GM12878 (cell line): ENCODE measurements at regions not wholly inside any gene's neighbourhood (a gene's known extent, or its start where the extent isn't known, plus 50 kb on each side); places are given as distances from the start of the nearest gene placed in this dataset.

ENCODE experiments used
- ATAC-seq: fragments of 200-7000 bp; cut with Tn5 transposase; 3 replicates; pipeline ENCODE4 v1.9.1; 2020; ENCODE audit warnings: mild to moderate bottlenecking, moderate library complexity
- BruUV-seq: library from RNA; stranded (reverse); fragments of 400-500 nt; replicated peaks from 2 replicates; lab custom pipeline; 2021; lab: Mats Ljungman, UMichigan
- CTCF ChIA-PET: fragments of 300-600 bp; sonication (Branson Sonifier 250); formaldehyde crosslinking; extraction: SDS; loops from one replicate; lab custom pipeline; 2021; ENCODE audit warnings: inconsistent platforms; lab: Yijun Ruan, JAX
- POLR2A ChIA-PET: fragments of 350-600 bp; formaldehyde crosslinking; extraction: SDS; loops from one replicate; lab custom pipeline; 2021; ENCODE audit warnings: inconsistent platforms; lab: Charles Lee
- RAD21 ChIA-PET: fragments of 300-600 bp; sonication (Branson Sonifier 250); formaldehyde crosslinking; loops from one replicate; lab custom pipeline; 2023; ENCODE audit warnings: antibody characterized with exemption; ENCODE audit not compliant: unreplicated experiment; lab: Charles Lee
- SMC1A ChIA-PET: fragments of 300-600 bp; sonication (Branson Sonifier 250); formaldehyde crosslinking; loops from one replicate; lab custom pipeline; 2023; ENCODE audit not compliant: unreplicated experiment, uncharacterized antibody; lab: Charles Lee
- DNase-seq: peaks from one replicate; pipeline ENCODE4 v3.0.0-alpha.2; 2011; ENCODE audit warnings: low read depth, low spot score
- FAIRE-seq: peaks from 3 replicates; lab custom pipeline; 2011; peaks lifted over from hg19 to GRCh38; lab: Jason Lieb, UNC
- H2AFZ ChIP-seq: 2 replicates; pipeline ENCODE4 v1.6.0; 2011; ENCODE audit warnings: low read depth, low read length, control low read depth; ENCODE audit not compliant: control insufficient read depth
- H3K27ac ChIP-seq: 2 replicates; pipeline ENCODE4 v1.5.1; 2011; ENCODE audit warnings: control low read depth; ENCODE audit not compliant: control insufficient read depth, insufficient read depth
- H3K27me3 ChIP-seq, 2 experiments: replicated peaks in 1 of 2; 2 replicates each; pipeline versions ENCODE4 v1.6.0 to v1.6.1; 2011; ENCODE audit warnings: low read length in 1 of 2; ENCODE audit not compliant: control insufficient read depth in 2 of 2, insufficient read depth in 2 of 2
- H3K36me3 ChIP-seq, 2 experiments: 2 replicates each; pipeline ENCODE4 v1.5.1; 2011; ENCODE audit warnings: low read length in 1 of 2; ENCODE audit not compliant: control insufficient read depth in 2 of 2, insufficient read depth in 2 of 2
- H3K4me1 ChIP-seq: 2 replicates; pipeline ENCODE4 v1.6.1; 2011; ENCODE audit warnings: mild to moderate bottlenecking, low read length, moderate library complexity, mixed read lengths; ENCODE audit not compliant: control insufficient read depth, insufficient read depth
- H3K4me2 ChIP-seq: 2 replicates; pipeline ENCODE4 v1.6.0; 2011; ENCODE audit warnings: control low read depth; ENCODE audit not compliant: control insufficient read depth, insufficient read depth
- H3K4me3 ChIP-seq: fragments of 200-600 bp; sonication (generic); 2 replicates; pipeline ENCODE4 v1.5.1; 2016
- H3K79me2 ChIP-seq: 2 replicates; pipeline ENCODE4 v1.6.0; 2011; ENCODE audit warnings: low read length; ENCODE audit not compliant: control insufficient read depth, insufficient read depth
- H3K9ac ChIP-seq: 2 replicates; pipeline ENCODE4 v1.8.0; 2011; ENCODE audit warnings: low read length, control low read depth, mixed read lengths; ENCODE audit not compliant: control insufficient read depth, insufficient read depth
- H3K9me3 ChIP-seq: replicated peaks from 3 replicates; pipeline ENCODE4 v1.5.1; 2011; ENCODE audit warnings: mild to moderate bottlenecking, low read length; ENCODE audit not compliant: control insufficient read depth, insufficient read depth
- H4K20me1 ChIP-seq: 2 replicates; pipeline ENCODE4 v1.6.0; 2011; ENCODE audit not compliant: control insufficient read depth, insufficient read depth
- CHD2 ChIP-seq: IDR thresholded peaks from 2 replicates; pipeline ENCODE4 v1.6.1; 2011; ENCODE audit warnings: low read depth, low read length, improper control_type of control experiment, borderline replicate concordance
- CREB1 ChIP-seq: IDR thresholded peaks from 2 replicates; pipeline ENCODE4 v1.6.1; 2012; ENCODE audit warnings: low read depth, mild to moderate bottlenecking, inconsistent platforms
- FOXM1 ChIP-seq: IDR thresholded peaks from 2 replicates; pipeline ENCODE4 v1.6.1; 2012; ENCODE audit warnings: low read depth, mild to moderate bottlenecking, inconsistent platforms, low read length, moderate library complexity
- HDAC2 ChIP-seq: fragments of 200-600 bp; sonication (generic); IDR thresholded peaks from 2 replicates; pipeline ENCODE4 v1.6.1; 2017
- RB1 ChIP-seq: fragments of 450-650 bp; formaldehyde crosslinking; IDR thresholded peaks from 2 replicates; pipeline ENCODE4 v1.6.1; 2017; ENCODE audit warnings: mild to moderate bottlenecking, borderline replicate concordance
- RUNX3 ChIP-seq: IDR thresholded peaks from 2 replicates; pipeline ENCODE4 v1.6.1; 2012; ENCODE audit warnings: low read length, inconsistent platforms
- SIN3A ChIP-seq: IDR thresholded peaks from 2 replicates; pipeline ENCODE4 v1.6.1; 2012; ENCODE audit warnings: low read depth, low read length, improper control_type of control experiment
- SPI1 ChIP-seq: IDR thresholded peaks from 2 replicates; pipeline ENCODE4 v1.6.1; 2011; ENCODE audit warnings: low read depth, mild to moderate bottlenecking, low read length, moderate library complexity, borderline replicate concordance; ENCODE audit not compliant: insufficient read depth
- STAT3 ChIP-seq: IDR thresholded peaks from 2 replicates; pipeline ENCODE4 v1.6.1; 2011; ENCODE audit warnings: low read depth, low read length, improper control_type of control experiment
- TCF12 ChIP-seq: IDR thresholded peaks from 2 replicates; pipeline ENCODE4 v1.6.1; 2011; ENCODE audit warnings: low read depth, mild to moderate bottlenecking, low read length
- TCF7 ChIP-seq: IDR thresholded peaks from 2 replicates; pipeline ENCODE4 v1.6.1; 2014; ENCODE audit warnings: antibody characterized with exemption, borderline replicate concordance
- ZNF217 ChIP-seq: fragments of 450-650 bp; IDR thresholded peaks from 2 replicates; pipeline ENCODE4 v1.6.1; 2017; ENCODE audit warnings: antibody characterized with exemption, mild to moderate bottlenecking
- ZNF24 ChIP-seq: fragments of 450-650 bp; IDR thresholded peaks from 2 replicates; pipeline ENCODE4 v1.6.1; 2017; ENCODE audit warnings: antibody characterized with exemption, mild to moderate bottlenecking
- ZNF622 ChIP-seq: fragments of 450-650 bp; IDR thresholded peaks from 2 replicates; pipeline ENCODE4 v1.6.1; 2017; ENCODE audit warnings: mild to moderate bottlenecking, inconsistent platforms
- WGBS: methylation state at CpG from one replicate; pipeline ENCODE4 v1.1.6; 2016; ENCODE audit warnings: low lambda C conversion rate; ENCODE audit not compliant: insufficient replicate concordance, insufficient coverage; ENCODE audit errors: missing lambda C conversion rate; 5-methylcytosine and 5-hydroxymethylcytosine counted together
- in situ Hi-C: fragments of 300-500 bp; cut with MboI; formaldehyde crosslinking; loops from 9 replicates; pipeline ENCODE4 v1.14.3; 2018; ENCODE audit warnings: mixed read lengths
- intact Hi-C: fragments of 100-400 bp; cut with micrococcal nuclease; formaldehyde crosslinking; loops from one replicate; pipeline ENCODE4 v1.14.2; 2022; ENCODE audit not compliant: unreplicated experiment
- TF ChIP-seq, protein P1 (sequence below): IDR thresholded peaks from 2 replicates; pipeline ENCODE4 v1.6.1; 2011; ENCODE audit warnings: borderline replicate concordance, low read depth, mild to moderate bottlenecking, moderate library complexity, low read length; ENCODE audit not compliant: insufficient read depth, poor library complexity, severe bottlenecking
- TF ChIP-seq, protein P2 (sequence below): fragments of 450-650 bp; IDR thresholded peaks from 2 replicates; pipeline ENCODE4 v1.6.1; 2018; ENCODE audit warnings: borderline replicate concordance, mild to moderate bottlenecking; ENCODE audit not compliant: partially characterized antibody

DNA sequence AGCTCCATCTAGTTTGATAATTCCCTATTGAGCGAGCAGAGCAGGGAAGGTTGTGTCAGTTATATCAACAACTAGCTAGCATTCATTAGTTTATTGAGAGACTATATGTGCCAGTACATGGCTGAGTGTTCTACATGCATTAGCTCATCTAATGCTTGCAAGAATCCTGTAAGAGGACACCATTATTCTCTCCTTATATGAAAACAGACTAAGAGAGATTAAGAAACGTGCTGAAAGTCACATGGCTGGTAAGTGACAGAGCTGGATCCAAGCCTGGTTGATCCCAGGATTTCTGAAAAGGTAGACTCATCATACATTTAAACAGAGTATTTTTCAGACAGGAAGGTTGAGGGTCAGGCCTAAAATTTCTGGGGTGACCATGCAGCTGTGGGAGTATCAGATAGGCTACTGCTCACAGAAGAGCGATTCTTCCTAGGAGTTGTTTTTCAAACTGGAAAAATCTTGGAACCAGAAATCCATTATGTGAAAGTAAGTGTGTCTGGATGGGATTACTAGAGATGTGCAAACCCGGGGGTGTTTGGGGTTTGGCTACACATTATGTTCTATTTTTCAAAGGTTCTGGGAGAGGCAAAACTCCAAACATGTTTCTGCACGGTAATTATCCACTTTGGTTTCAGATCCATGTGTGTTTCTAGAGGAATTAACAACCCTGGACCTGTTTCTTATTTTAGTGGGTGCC lies 213.3 kb downstream of the FAM76B start:
- RAD21 ChIA-PET, result interaction anchor here (0.8 to 3.9 kb wide), 6 partner anchors 10 to 191 kb away, joined by 3 to 25 read pairs (median 4); no protein-coding TSS in a partner anchor
- no peaks in the 10 kb centered on the region for H3K36me3 ChIP-seq
- H4K20me1 ChIP-seq, result no peaks in the 10 kb centered on the region
- CTCF ChIA-PET, result interaction anchor here (0.7 to 3.2 kb wide), 8 partner anchors 12 to 179 kb away, joined by 3 to 21 read pairs (median 3); no protein-coding TSS in a partner anchor
- no peak overlapping the region for H3K4me3 ChIP-seq
- H3K9ac ChIP-seq, result no peak overlapping the region
- TF ChIP-seq, protein P1, sequence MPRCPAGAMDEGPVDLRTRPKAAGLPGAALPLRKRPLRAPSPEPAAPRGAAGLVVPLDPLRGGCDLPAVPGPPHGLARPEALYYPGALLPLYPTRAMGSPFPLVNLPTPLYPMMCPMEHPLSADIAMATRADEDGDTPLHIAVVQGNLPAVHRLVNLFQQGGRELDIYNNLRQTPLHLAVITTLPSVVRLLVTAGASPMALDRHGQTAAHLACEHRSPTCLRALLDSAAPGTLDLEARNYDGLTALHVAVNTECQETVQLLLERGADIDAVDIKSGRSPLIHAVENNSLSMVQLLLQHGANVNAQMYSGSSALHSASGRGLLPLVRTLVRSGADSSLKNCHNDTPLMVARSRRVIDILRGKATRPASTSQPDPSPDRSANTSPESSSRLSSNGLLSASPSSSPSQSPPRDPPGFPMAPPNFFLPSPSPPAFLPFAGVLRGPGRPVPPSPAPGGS, result no peak
- TF ChIP-seq HDAC2 (no peak), ZNF24 (no peak), TCF12 (no peak), ZNF622 (no peak), RUNX3 (no peak), TCF7 (no peak), SPI1 (no peak), ZNF217 (no peak), CREB1 (no peak), CHD2 (no peak), RB1 (no peak), FOXM1 (no peak), STAT3 (no peak), SIN3A (no peak)
- TF ChIP-seq, protein P2, sequence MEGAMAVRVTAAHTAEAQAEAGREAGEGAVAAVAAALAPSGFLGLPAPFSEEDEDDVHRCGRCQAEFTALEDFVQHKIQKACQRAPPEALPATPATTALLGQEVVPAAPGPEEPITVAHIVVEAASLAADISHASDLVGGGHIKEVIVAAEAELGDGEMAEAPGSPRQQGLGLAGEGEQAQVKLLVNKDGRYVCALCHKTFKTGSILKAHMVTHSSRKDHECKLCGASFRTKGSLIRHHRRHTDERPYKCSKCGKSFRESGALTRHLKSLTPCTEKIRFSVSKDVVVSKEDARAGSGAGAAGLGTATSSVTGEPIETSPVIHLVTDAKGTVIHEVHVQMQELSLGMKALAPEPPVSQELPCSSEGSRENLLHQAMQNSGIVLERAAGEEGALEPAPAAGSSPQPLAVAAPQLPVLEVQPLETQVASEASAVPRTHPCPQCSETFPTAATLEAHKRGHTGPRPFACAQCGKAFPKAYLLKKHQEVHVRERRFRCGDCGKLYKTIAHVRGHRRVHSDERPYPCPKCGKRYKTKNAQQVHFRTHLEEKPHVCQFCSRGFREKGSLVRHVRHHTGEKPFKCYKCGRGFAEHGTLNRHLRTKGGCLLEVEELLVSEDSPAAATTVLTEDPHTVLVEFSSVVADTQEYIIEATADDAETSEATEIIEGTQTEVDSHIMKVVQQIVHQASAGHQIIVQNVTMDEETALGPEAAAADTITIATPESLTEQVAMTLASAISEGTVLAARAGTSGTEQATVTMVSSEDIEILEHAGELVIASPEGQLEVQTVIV, result no peak
- BruUV-seq, result no TSS peak
- no peaks in the 10 kb centered on the region for H3K9me3 ChIP-seq
- DNase-seq, result no peak
- no peak overlapping the region for H3K27ac ChIP-seq
- SMC1A ChIA-PET, result interaction anchor here (0.8 to 4.1 kb wide), 16 partner anchors 8 to 424 kb away, joined by 3 to 48 read pairs (median 4); no protein-coding TSS in a partner anchor
- no peak for ATAC-seq
- no peaks in the 10 kb centered on the region for H3K27me3 ChIP-seq
- POLR2A ChIA-PET, result interaction anchor here (1.2 to 2.0 kb wide), 4 partner anchors 14 to 22 kb away, joined by 3 to 11 read pairs (median 4); no protein-coding TSS in a partner anchor
- H3K79me2 ChIP-seq, result no peaks in the 10 kb centered on the region
- H2AFZ ChIP-seq, result no peak overlapping the region
- in situ Hi-C loops (no loop called here), intact Hi-C loops (loop anchor here (5.0 kb wide), 2 partner anchors 186 to 424 kb away; no protein-coding TSS in a partner anchor)
- H3K4me1 ChIP-seq, result no peaks in the 10 kb centered on the region
- no peak for FAIRE-seq
- H3K4me2 ChIP-seq, result no peak overlapping the region
- whole genome bisulfite sequencing, result 50% methylated on average over 5 of the region's 5 CpGs
